ENCODE measurements at regions not wholly inside any gene's neighbourhood (a gene's known extent, or its start where the extent isn't known, plus 50 kb on each side); places are given as distances from the start of the nearest gene placed in this dataset.

- no peak for ATAC-seq
- Histone ChIP-seq H3K27ac (ENCODE audit: low read depth, low read length) (no peak overlapping the region), H3K4me3 (ENCODE audit: low read length) (no peak overlapping the region), H3K4me1 (ENCODE audit: control insufficient read depth in 2 of 2, insufficient read depth in 2 of 2, low read length in 2 of 2) (no peaks in the 10 kb centered on the region), H3K36me3 (ENCODE audit: control insufficient read depth in 2 of 3, insufficient read depth in 3 of 3, low read length in 3 of 3) (no peaks in the 10 kb centered on the region), H3K9me3 (ENCODE audit: control insufficient read depth in 2 of 3, low read length in 3 of 3) (no peaks in the 10 kb centered on the region), H3K27me3 (ENCODE audit: control insufficient read depth in 2 of 2, insufficient read depth in 2 of 2, low read length in 2 of 2) (no peaks in the 10 kb centered on the region)
- CTCF ChIA-PET: no interaction called here
- POLR2A ChIA-PET: no interaction called here
- Mint-ChIP-seq H3K36me3 (no peaks in the 10 kb centered on the region), H3K4me3 (no peak overlapping the region), H3K4me1 (no peaks in the 10 kb centered on the region), H3K27me3 (no peaks in the 10 kb centered on the region), H3K9me3 (peaks cover 3 to 26% (median 8%) of the 10 kb centered on the region in 11 donors), H3K27ac (no peak overlapping the region)
- intact Hi-C loops (cut with micrococcal nuclease): no loop called here
- DNase-seq: no peak
Measured at GRCh38 chr14:25765909-25766308, 716.0 kb upstream of the STXBP6 start.

- no peak overlapping the region for H3K4me3 Mint-ChIP-seq
Measured at GRCh38 chr14:25759920-25760655, 710.1 kb upstream of the STXBP6 start.

GRCh38 chr14:25759256-25759655 is 709.3 kb upstream of the STXBP6 start:
- CTCF ChIA-PET: no interaction called here
- H3K36me3 Mint-ChIP-seq: no peaks in the 10 kb centered on the region
- H3K27ac ChIP-seq (ENCODE audit: low read depth, low read length): no peak overlapping the region

More at GRCh38 chr14:25759920-25760655, 710.1 kb upstream of the STXBP6 start:
- Mint-ChIP-seq H3K36me3 (no peaks in the 10 kb centered on the region), H3K27me3 (no peaks in the 10 kb centered on the region), H3K27ac (no peak overlapping the region), H3K9me3 (peaks cover 0 to 16% (median 10%) of the 10 kb centered on the region in 11 donors), H3K4me1 (no peaks in the 10 kb centered on the region)
- Histone ChIP-seq H3K4me3 (ENCODE audit: low read length) (no peak overlapping the region), H3K4me1 (ENCODE audit: control insufficient read depth in 2 of 2, insufficient read depth in 2 of 2, low read length in 2 of 2) (no peaks in the 10 kb centered on the region), H3K27me3 (ENCODE audit: control insufficient read depth in 2 of 2, insufficient read depth in 2 of 2, low read length in 2 of 2) (no peaks in the 10 kb centered on the region), H3K9me3 (ENCODE audit: control insufficient read depth in 2 of 3, low read length in 3 of 3) (no peaks in the 10 kb centered on the region), H3K36me3 (ENCODE audit: control insufficient read depth in 2 of 3, insufficient read depth in 3 of 3, low read length in 3 of 3) (no peaks in the 10 kb centered on the region), H3K27ac (ENCODE audit: low read depth, low read length) (no peak overlapping the region)
- no peak for ATAC-seq
- intact Hi-C loops (cut with micrococcal nuclease): no loop called here
- CTCF ChIA-PET: no interaction called here
- no peak for DNase-seq
- POLR2A ChIA-PET: no interaction called here

GRCh38 chr14:25757364-25757763 is 707.4 kb upstream of the STXBP6 start:
- Mint-ChIP-seq H3K4me3 (no peak overlapping the region), H3K27me3 (no peaks in the 10 kb centered on the region), H3K9me3 (peaks cover 0 to 20% (median 8%) of the 10 kb centered on the region in 11 donors), H3K36me3 (no peaks in the 10 kb centered on the region), H3K4me1 (no peaks in the 10 kb centered on the region), H3K27ac (no peak overlapping the region)
- H3K27me3 ChIP-seq (ENCODE audit: control insufficient read depth in 2 of 2, insufficient read depth in 2 of 2, low read length in 2 of 2): no peaks in the 10 kb centered on the region
- H3K9me3 ChIP-seq (ENCODE audit: control insufficient read depth in 2 of 3, low read length in 3 of 3): no peaks in the 10 kb centered on the region
- H3K4me3 ChIP-seq (ENCODE audit: low read length): no peak overlapping the region
- H3K36me3 ChIP-seq (ENCODE audit: control insufficient read depth in 2 of 3, insufficient read depth in 3 of 3, low read length in 3 of 3): no peaks in the 10 kb centered on the region
- POLR2A ChIA-PET: no interaction called here
- intact Hi-C loops (cut with micrococcal nuclease): no loop called here
- ATAC-seq (no peak), DNase-seq (no peak)
- CTCF ChIA-PET: no interaction called here
- no peaks in the 10 kb centered on the region for H3K4me1 ChIP-seq (ENCODE audit: control insufficient read depth in 2 of 2, insufficient read depth in 2 of 2, low read length in 2 of 2)
- H3K27ac ChIP-seq (ENCODE audit: low read depth, low read length): no peak overlapping the region

More at GRCh38 chr14:25759256-25759655, 709.3 kb upstream of the STXBP6 start:
- intact Hi-C loops (cut with micrococcal nuclease): no loop called here
- Histone ChIP-seq H3K9me3 (ENCODE audit: control insufficient read depth in 2 of 3, low read length in 3 of 3) (no peaks in the 10 kb centered on the region), H3K36me3 (ENCODE audit: control insufficient read depth in 2 of 3, insufficient read depth in 3 of 3, low read length in 3 of 3) (no peaks in the 10 kb centered on the region), H3K4me3 (ENCODE audit: low read length) (no peak overlapping the region), H3K4me1 (ENCODE audit: control insufficient read depth in 2 of 2, insufficient read depth in 2 of 2, low read length in 2 of 2) (no peaks in the 10 kb centered on the region), H3K27me3 (ENCODE audit: control insufficient read depth in 2 of 2, insufficient read depth in 2 of 2, low read length in 2 of 2) (no peaks in the 10 kb centered on the region)
- ATAC-seq (no peak), DNase-seq (no peak)
- POLR2A ChIA-PET: no interaction called here
- Mint-ChIP-seq H3K27ac (no peak overlapping the region), H3K4me1 (no peaks in the 10 kb centered on the region), H3K4me3 (no peak overlapping the region), H3K27me3 (no peaks in the 10 kb centered on the region), H3K9me3 (peaks cover 0 to 20% (median 8%) of the 10 kb centered on the region in 11 donors)

GRCh38 chr14:25756876-25757275 is 706.9 kb upstream of the STXBP6 start:
- Mint-ChIP-seq H3K27ac (no peak overlapping the region), H3K36me3 (no peaks in the 10 kb centered on the region), H3K9me3 (peaks cover 0 to 20% (median 8%) of the 10 kb centered on the region in 11 donors), H3K4me3 (no peak overlapping the region), H3K27me3 (no peaks in the 10 kb centered on the region), H3K4me1 (no peaks in the 10 kb centered on the region)
- ATAC-seq (no peak), DNase-seq (no peak)
- Histone ChIP-seq H3K9me3 (ENCODE audit: control insufficient read depth in 2 of 3, low read length in 3 of 3) (no peaks in the 10 kb centered on the region), H3K27ac (ENCODE audit: low read depth, low read length) (no peak overlapping the region), H3K4me1 (ENCODE audit: control insufficient read depth in 2 of 2, insufficient read depth in 2 of 2, low read length in 2 of 2) (no peaks in the 10 kb centered on the region), H3K4me3 (ENCODE audit: low read length) (no peak overlapping the region), H3K27me3 (ENCODE audit: control insufficient read depth in 2 of 2, insufficient read depth in 2 of 2, low read length in 2 of 2) (no peaks in the 10 kb centered on the region), H3K36me3 (ENCODE audit: control insufficient read depth in 2 of 3, insufficient read depth in 3 of 3, low read length in 3 of 3) (no peaks in the 10 kb centered on the region)
- ChIA-PET POLR2A (no interaction called here), CTCF (no interaction called here)
- intact Hi-C loops (cut with micrococcal nuclease): no loop called here

- H3K27me3 Mint-ChIP-seq: no peaks in the 10 kb centered on the region
- ChIA-PET POLR2A (no interaction called here), CTCF (no interaction called here)
- no peaks in the 10 kb centered on the region for H3K27me3 ChIP-seq (ENCODE audit: control insufficient read depth in 2 of 2, insufficient read depth in 2 of 2, low read length in 2 of 2)
- no peaks in the 10 kb centered on the region for H3K4me1 ChIP-seq (ENCODE audit: control insufficient read depth in 2 of 2, insufficient read depth in 2 of 2, low read length in 2 of 2)
- no peaks in the 10 kb centered on the region for H3K4me1 Mint-ChIP-seq
- no peak overlapping the region for H3K4me3 Mint-ChIP-seq
- H3K27ac ChIP-seq (ENCODE audit: low read depth, low read length): no peak overlapping the region
- no peak overlapping the region for H3K27ac Mint-ChIP-seq
- no peaks in the 10 kb centered on the region for H3K9me3 ChIP-seq (ENCODE audit: control insufficient read depth in 2 of 3, low read length in 3 of 3)
- intact Hi-C loops (cut with micrococcal nuclease): no loop called here
- H3K36me3 Mint-ChIP-seq: no peaks in the 10 kb centered on the region
- peaks cover 0 to 17% (median 2%) of the 10 kb centered on the region in 11 donors for H3K9me3 Mint-ChIP-seq
- no peak for ATAC-seq
- H3K4me3 ChIP-seq (ENCODE audit: low read length): no peak overlapping the region
- H3K36me3 ChIP-seq (ENCODE audit: control insufficient read depth in 2 of 3, insufficient read depth in 3 of 3, low read length in 3 of 3): no peaks in the 10 kb centered on the region
- DNase-seq: no peak
Measured at GRCh38 chr14:25753130-25753529, 703.2 kb upstream of the STXBP6 start.

- H3K27me3 Mint-ChIP-seq: no peaks in the 10 kb centered on the region
- intact Hi-C loops (cut with micrococcal nuclease): no loop called here
- DNase-seq: no peak
- CTCF ChIA-PET: no interaction called here
- H3K4me3 ChIP-seq (ENCODE audit: low read length): no peak overlapping the region
- no peaks in the 10 kb centered on the region for H3K36me3 ChIP-seq (ENCODE audit: control insufficient read depth in 2 of 3, insufficient read depth in 3 of 3, low read length in 3 of 3)
- no peaks in the 10 kb centered on the region for H3K4me1 Mint-ChIP-seq
- no peak overlapping the region for H3K4me3 Mint-ChIP-seq
- no peak overlapping the region for H3K27ac Mint-ChIP-seq
- no peaks in the 10 kb centered on the region for H3K27me3 ChIP-seq (ENCODE audit: control insufficient read depth in 2 of 2, insufficient read depth in 2 of 2, low read length in 2 of 2)
- H3K9me3 ChIP-seq (ENCODE audit: control insufficient read depth in 2 of 3, low read length in 3 of 3): no peaks in the 10 kb centered on the region
- peaks cover 0 to 18% (median 6%) of the 10 kb centered on the region in 11 donors for H3K9me3 Mint-ChIP-seq
- H3K4me1 ChIP-seq (ENCODE audit: control insufficient read depth in 2 of 2, insufficient read depth in 2 of 2, low read length in 2 of 2): no peaks in the 10 kb centered on the region
- POLR2A ChIA-PET: no interaction called here
- no peak for ATAC-seq
- H3K27ac ChIP-seq (ENCODE audit: low read depth, low read length): no peak overlapping the region
- H3K36me3 Mint-ChIP-seq: no peaks in the 10 kb centered on the region
Measured at GRCh38 chr14:25750436-25750835, 700.5 kb upstream of the STXBP6 start.
